HCT116 (cell line): ENCODE measurements at regions not wholly inside any gene's neighbourhood (a gene's known extent, or its start where the extent isn't known, plus 50 kb on each side); places are given as distances from the start of the nearest gene placed in this dataset.

ENCODE experiments used
- CEBPB ChIP-seq: IDR thresholded peaks from 2 replicates; pipeline ENCODE4 v1.6.1; 2012; ENCODE audit warnings: low read depth
- EGR1 ChIP-seq: IDR thresholded peaks from 2 replicates; pipeline ENCODE4 v1.6.1; 2012; ENCODE audit warnings: low read depth
- EZH2 ChIP-seq: fragments of 200-600 bp; sonication (generic); IDR thresholded peaks from 2 replicates; pipeline ENCODE4 v1.6.1; 2017; ENCODE audit warnings: antibody characterized with exemption, mixed run types
- EZH2phosphoT487 ChIP-seq: fragments of 200-600 bp; IDR thresholded peaks from 2 replicates; pipeline ENCODE4 v1.6.1; 2018; ENCODE audit warnings: antibody characterized with exemption, borderline replicate concordance
- POLR2A ChIP-seq: IDR thresholded peaks from 2 replicates; pipeline ENCODE4 v1.7.0; 2011; ENCODE audit warnings: borderline replicate concordance; ENCODE audit not compliant: insufficient read depth, insufficient read length; ENCODE audit errors: extremely low read depth
- POLR2AphosphoS5 ChIP-seq: IDR thresholded peaks from 2 replicates; pipeline ENCODE4 v1.6.1; 2011; ENCODE audit warnings: mild to moderate bottlenecking, low read depth, low read length, moderate library complexity
- SIN3A ChIP-seq: IDR thresholded peaks from 2 replicates; pipeline ENCODE4 v1.6.1; 2012; ENCODE audit warnings: low read depth
- SP1 ChIP-seq: IDR thresholded peaks from 2 replicates; pipeline ENCODE4 v1.6.1; 2012; ENCODE audit warnings: low read depth
- TCF7L2 ChIP-seq: IDR thresholded peaks from 2 replicates; pipeline ENCODE4 v1.7.0; 2011; ENCODE audit warnings: borderline replicate concordance, inconsistent platforms; ENCODE audit not compliant: insufficient read depth, insufficient read length; ENCODE audit errors: extremely low read depth
- ZFX ChIP-seq: fragments of 450-650 bp; IDR thresholded peaks from 2 replicates; pipeline ENCODE4 v1.6.1; 2017
- TF ChIP-seq, protein P1 (sequence below), 3 experiments: fragments of 200-600 bp in 1 of 3; sonication (generic) in 1 of 3; IDR thresholded peaks in 2 of 3; conservative IDR thresholded peaks in 1 of 3; 2 replicates each; pipeline ENCODE4 v1.5.1; 2012 to 2017; ENCODE audit warnings: low read depth in 2 of 3, low read length in 2 of 3, antibody characterized with exemption in 1 of 3, borderline replicate concordance in 1 of 3, control low read depth in 1 of 3, mild to moderate bottlenecking in 1 of 3, mixed read lengths in 1 of 3, mixed run types in 1 of 3, moderate library complexity in 1 of 3; ENCODE audit not compliant: insufficient read depth in 1 of 3
- TF ChIP-seq, protein P2 (sequence below): IDR thresholded peaks from 2 replicates; pipeline ENCODE4 v1.6.1; 2012; ENCODE audit warnings: low read depth
- TF ChIP-seq, protein P3 (sequence below): IDR thresholded peaks from 2 replicates; pipeline ENCODE4 v1.6.1; 2012

DNA sequence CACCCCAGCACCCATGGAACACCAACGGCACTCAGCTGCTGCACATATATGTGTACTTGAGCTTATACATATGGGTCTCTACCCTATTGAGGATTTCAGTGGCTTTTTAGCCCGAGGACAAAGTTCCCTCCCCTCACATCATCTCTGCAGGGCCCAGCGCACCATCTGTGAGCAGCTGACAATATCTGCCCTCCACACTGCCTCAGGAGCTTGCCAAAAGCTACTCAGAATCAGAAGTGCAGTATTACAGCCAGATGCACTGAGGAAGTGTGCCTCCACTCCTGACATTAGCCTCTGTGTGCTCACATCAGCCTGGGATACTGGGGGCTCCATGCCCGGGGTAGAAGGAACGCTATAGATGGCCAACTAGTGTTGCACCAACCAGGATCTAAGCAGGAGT is 903.9 kb downstream of the UQCRFS1 start:
- TF ChIP-seq EZH2phosphoT487 (no peak), POLR2A (no peak), SIN3A (no peak), TCF7L2 (no peak), ZFX (no peak), CEBPB (no peak), EGR1 (no peak), SP1 (no peak), EZH2 (no peak), POLR2AphosphoS5 (no peak)
- TF ChIP-seq, protein P1, sequence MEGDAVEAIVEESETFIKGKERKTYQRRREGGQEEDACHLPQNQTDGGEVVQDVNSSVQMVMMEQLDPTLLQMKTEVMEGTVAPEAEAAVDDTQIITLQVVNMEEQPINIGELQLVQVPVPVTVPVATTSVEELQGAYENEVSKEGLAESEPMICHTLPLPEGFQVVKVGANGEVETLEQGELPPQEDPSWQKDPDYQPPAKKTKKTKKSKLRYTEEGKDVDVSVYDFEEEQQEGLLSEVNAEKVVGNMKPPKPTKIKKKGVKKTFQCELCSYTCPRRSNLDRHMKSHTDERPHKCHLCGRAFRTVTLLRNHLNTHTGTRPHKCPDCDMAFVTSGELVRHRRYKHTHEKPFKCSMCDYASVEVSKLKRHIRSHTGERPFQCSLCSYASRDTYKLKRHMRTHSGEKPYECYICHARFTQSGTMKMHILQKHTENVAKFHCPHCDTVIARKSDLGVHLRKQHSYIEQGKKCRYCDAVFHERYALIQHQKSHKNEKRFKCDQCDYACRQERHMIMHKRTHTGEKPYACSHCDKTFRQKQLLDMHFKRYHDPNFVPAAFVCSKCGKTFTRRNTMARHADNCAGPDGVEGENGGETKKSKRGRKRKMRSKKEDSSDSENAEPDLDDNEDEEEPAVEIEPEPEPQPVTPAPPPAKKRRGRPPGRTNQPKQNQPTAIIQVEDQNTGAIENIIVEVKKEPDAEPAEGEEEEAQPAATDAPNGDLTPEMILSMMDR (IDR thresholded peaks at IDR 0.05 in 2 of 3, conservative IDR thresholded peaks at IDR 0.05 in 1 of 3; ENCODE audit: borderline replicate concordance in 1 of 3, insufficient read depth in 1 of 3, low read depth in 2 of 3, low read length in 2 of 3), result no peak
- TF ChIP-seq, protein P2, sequence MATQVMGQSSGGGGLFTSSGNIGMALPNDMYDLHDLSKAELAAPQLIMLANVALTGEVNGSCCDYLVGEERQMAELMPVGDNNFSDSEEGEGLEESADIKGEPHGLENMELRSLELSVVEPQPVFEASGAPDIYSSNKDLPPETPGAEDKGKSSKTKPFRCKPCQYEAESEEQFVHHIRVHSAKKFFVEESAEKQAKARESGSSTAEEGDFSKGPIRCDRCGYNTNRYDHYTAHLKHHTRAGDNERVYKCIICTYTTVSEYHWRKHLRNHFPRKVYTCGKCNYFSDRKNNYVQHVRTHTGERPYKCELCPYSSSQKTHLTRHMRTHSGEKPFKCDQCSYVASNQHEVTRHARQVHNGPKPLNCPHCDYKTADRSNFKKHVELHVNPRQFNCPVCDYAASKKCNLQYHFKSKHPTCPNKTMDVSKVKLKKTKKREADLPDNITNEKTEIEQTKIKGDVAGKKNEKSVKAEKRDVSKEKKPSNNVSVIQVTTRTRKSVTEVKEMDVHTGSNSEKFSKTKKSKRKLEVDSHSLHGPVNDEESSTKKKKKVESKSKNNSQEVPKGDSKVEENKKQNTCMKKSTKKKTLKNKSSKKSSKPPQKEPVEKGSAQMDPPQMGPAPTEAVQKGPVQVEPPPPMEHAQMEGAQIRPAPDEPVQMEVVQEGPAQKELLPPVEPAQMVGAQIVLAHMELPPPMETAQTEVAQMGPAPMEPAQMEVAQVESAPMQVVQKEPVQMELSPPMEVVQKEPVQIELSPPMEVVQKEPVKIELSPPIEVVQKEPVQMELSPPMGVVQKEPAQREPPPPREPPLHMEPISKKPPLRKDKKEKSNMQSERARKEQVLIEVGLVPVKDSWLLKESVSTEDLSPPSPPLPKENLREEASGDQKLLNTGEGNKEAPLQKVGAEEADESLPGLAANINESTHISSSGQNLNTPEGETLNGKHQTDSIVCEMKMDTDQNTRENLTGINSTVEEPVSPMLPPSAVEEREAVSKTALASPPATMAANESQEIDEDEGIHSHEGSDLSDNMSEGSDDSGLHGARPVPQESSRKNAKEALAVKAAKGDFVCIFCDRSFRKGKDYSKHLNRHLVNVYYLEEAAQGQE, result no peak
- TF ChIP-seq, protein P3, sequence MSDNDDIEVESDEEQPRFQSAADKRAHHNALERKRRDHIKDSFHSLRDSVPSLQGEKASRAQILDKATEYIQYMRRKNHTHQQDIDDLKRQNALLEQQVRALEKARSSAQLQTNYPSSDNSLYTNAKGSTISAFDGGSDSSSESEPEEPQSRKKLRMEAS, result no peak
